ENCODE measurements at regions not wholly inside any gene's neighbourhood (a gene's known extent, or its start where the extent isn't known, plus 50 kb on each side); places are given as distances from the start of the nearest gene placed in this dataset.

DNA sequence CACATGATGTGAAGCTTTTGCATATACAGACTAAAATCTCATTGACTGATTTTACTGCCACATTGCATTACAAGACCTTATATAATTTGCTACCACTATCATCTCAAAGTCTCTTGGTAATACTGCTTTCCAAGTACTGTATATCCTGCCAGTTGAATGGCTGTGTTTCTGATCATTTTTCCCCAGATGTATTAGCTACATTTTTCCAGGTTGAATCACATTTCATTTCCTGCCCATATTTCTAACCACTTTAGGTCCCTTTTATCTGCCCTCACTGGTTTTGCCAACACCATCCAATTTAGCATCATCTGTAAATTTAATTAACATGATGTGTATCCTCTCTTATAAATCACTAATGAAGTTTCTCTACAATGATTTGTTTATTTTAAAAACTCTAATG, 365.7 kb upstream of the PMFBP1 start:
- TF ChIP-seq, protein P1, sequence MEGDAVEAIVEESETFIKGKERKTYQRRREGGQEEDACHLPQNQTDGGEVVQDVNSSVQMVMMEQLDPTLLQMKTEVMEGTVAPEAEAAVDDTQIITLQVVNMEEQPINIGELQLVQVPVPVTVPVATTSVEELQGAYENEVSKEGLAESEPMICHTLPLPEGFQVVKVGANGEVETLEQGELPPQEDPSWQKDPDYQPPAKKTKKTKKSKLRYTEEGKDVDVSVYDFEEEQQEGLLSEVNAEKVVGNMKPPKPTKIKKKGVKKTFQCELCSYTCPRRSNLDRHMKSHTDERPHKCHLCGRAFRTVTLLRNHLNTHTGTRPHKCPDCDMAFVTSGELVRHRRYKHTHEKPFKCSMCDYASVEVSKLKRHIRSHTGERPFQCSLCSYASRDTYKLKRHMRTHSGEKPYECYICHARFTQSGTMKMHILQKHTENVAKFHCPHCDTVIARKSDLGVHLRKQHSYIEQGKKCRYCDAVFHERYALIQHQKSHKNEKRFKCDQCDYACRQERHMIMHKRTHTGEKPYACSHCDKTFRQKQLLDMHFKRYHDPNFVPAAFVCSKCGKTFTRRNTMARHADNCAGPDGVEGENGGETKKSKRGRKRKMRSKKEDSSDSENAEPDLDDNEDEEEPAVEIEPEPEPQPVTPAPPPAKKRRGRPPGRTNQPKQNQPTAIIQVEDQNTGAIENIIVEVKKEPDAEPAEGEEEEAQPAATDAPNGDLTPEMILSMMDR (IDR thresholded peaks at IDR 0.05 in 4 of 5, conservative IDR thresholded peaks at IDR 0.05 in 1 of 5) = no peak
- TF ChIP-seq POLR2A (IDR thresholded peaks at IDR 0.05) = no peak
